ENCODE measurements at regions not wholly inside any gene's neighbourhood (a gene's known extent, or its start where the extent isn't known, plus 50 kb on each side); places are given as distances from the start of the nearest gene placed in this dataset.
"Not testable (repeated sequence)": the region's sequence is repeated elsewhere in the genome, so short reads cannot be mapped to it uniquely, and the experiment has no call there.

DNA sequence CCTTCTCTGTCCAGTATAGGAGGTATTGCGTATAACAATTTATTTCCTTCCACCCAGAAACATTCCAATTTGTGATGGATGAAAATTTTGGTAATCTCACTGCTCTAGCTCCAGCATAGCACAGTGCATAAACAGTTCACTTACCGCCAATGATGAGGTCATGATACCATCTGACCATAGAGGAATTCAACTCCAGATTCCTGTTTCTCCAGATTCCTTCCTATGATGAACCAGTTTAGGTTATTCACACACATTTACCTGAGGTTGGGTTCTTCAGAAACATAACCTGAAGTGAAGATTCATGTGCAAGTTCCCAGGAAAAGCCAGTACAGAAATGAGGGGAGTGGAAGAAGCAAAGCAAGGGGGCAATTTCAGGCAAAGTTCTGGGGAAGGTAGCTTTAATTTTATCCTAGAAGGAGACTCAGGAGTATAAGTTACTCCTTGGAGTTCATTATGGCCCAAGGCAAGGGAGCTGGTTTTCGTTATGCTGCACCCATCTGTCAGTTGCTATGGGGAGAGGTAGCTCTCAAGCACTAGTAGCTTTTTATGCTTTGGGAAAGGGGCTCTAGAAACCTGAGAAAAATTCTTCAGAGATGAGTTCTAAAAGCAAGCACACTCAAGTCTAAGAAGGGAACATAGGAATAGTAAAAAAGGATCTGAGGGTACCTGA lies 121.6 kb downstream of the CASP12 start:
- no peak for DNase-seq (ENCODE audit: low read depth)

DNA sequence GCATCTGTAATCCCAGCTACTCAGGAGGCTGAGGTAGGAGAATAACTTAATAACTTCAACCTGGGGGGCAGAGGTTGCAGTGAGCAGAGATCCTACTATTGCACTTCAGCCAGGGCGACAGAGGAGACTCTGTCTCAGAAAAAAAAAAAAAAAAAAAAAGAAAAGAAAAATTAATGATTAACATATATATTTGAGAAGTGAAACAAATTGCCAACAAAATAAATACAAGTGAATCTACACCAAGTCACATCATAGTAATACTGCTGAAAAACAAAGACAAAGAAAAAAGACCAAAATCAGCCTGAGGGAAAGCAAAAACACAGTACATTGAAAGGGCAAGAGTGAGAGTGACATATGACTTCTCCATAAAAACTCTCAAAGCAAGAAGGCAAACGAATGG lies 123.7 kb downstream of the CASP12 start:
- no peak for DNase-seq (ENCODE audit: low read depth)

DNA sequence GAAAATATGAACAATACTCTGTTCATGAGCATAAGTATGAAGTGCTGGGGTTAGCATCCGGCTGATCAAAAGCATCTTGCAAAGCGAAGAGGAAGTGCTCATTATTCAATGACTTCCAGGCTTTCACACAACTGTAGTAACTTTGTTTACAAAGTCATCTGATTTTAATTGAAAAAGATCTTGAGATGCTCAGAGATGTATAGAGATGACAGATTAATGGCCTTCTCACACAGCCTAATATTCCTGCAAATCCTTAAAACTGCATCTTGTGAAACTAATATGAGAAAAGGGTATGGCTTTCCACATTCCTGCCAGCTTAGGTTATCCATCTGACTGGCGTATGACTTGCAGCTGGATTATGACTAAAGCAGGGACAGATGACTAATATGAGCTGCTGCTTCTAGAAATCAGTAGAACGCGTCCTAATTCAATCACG lies 125.4 kb downstream of the CASP12 start:
- DNase-seq (ENCODE audit: low read depth): peak; percentile 93

DNA sequence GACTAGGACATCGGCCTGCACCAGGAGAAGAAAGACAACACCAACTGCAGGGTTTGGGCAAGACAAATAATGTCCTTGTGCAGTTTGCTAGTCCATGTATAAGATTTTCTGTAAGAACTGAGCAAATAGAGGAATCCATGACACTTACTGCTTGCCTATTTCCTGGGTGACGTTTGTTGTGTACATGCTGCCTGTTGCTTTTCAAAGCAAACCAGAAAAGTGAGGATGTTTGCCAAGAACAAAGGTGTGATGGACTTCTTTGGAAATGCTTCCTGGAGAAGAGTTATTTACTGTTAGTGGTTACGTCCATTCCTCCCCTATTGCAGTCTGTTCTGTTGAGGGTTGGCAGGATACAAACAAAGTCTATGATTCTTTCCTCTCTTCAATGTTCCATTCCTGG lies 126.5 kb downstream of the CASP12 start:
- DNase-seq (ENCODE audit: low read depth): no peak

DNA sequence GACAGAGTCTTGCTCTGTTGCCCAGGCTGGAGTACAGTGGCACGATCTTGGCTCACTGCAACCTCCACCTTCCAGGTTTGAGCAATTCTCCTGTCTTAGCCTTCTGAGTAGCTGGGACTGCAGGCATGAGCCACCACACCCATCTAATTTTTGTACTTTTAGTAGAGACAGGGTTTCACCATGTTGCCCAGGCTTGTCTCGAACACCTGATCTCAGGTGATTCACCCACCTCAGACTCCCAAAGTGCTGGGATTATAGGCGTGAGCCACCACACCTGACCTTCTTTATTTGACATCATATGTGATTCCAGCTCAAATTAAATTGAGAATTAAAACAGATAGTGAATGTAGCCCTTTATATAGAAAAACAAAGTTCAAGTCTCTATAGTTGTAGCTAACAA lies 127.2 kb downstream of the CASP12 start:
- DNase-seq (ENCODE audit: low read depth): not testable (repeated sequence)

DNA sequence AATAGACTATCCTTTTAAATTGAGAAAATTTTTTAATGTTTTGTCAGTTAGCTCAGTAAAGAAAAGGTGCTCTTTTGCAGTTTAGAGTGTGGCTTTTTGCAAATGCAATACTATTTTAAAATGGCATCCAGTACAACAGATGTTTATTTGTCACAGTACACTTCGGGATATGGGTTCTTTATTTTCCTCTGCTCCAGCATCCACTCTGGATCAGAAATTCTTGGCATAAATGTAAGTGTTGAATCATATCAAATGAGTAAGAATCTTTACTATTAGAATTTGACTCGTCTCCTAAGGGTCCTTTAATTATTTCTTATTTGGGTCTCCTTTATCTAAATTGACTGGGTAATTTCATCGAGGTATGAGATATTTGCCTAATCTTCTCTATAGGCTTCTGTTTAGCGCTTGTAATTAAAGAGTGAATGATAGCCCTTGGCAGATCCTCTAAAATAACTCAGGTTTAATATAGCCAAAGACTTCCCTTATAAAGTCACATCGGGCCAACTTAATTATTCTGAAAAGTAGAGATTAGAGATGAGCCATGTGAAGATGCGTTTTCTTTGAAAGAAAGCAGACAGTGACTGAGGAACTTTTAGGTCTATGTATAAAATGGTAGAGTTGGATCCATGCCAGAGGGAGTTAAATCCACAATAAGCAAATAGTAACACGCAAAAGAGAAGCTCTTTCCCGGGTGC lies 132.7 kb downstream of the CASP12 start:
- no peak for DNase-seq (ENCODE audit: low read depth)

DNA sequence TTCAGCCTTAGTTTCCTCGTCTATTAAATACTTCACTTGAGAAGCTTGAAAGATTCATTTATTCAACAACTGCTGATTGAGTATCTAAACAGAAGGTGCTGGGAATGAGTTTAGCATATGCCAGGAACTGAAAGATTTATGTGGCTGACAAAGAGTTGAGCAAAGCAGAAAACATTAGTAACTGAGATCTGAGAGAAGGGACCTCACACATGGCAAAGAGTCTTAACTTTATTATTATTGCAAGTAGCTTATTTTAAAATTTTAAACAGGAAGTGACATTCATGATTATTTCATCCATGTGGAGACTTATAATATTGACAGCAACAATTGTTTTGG lies 133.6 kb downstream of the CASP12 start:
- DNase-seq (ENCODE audit: low read depth): no peak

DNA sequence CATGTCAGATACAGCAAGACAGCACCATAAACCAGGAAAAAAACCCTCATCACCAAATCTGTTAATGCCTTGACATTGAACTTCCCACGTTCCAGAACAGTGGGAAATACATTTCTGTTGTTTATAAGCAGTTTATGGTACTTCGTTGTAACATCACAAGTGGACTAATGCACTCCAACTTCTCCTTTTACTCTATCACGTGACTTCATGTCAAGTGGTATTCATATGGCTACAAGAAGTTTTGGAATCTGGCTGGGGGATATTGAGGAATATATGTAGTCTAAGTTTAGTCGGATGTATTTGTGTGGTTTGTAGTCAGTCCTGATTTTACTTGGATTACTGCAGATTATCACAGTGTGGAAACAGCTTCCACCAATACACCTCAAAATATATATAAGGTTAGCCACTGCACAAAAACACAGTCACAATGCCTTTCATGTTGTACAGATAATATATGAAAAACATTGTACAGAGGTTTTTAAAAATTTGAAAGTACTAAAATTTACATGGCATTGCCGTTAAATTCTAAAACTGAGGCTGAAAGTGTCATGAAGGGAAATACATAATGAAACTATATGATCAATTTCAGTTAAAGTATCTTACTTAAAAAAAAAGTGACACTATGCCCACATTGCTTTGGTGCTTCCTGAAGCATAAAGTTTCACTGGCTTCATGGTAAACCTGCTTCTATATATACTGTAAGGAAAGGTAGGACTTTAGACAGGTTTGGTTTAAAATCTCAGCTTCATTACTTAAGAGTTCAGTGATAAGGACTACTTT lies 134.1 kb downstream of the CASP12 start:
- DNase-seq (ENCODE audit: low read depth): no peak

DNA sequence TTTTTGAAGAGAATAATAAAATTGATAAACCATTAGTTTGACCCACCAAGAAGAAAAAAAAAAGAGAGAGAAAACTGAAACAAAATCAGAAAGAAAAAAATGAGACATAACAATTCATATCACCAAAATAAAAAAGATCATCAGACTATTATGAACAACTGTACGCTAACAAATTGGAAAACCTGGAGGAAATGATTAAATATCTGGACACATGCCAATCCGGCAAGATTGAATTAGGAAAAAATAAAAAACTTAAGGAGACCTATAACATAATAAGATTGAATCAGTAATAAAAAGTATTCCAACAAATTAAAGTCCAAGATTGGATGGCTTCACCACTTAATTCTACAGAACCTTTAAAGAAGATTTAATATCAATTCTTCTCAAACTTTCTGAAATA lies 136.7 kb downstream of the CASP12 start:
- DNase-seq (ENCODE audit: low read depth): no peak

DNA sequence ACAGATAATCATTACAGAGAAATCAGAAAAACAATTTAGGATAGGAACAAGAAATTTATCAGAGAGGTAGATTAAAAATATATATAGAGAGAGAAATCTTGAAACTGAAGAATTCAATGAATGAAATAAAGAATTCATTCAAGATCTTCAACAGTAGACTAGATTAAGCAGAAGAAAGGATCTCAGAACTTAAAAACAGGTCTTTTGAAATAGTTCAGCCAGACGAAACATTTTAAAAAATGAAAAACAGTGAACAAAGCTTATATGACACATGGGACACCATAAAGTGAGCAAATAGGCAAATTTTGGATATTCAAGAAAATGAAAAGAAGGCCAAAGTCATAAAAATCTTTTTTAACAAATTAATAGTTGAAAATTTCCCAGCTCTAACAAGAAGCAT lies 138.8 kb downstream of the CASP12 start:
- no peak for DNase-seq (ENCODE audit: low read depth)

DNA sequence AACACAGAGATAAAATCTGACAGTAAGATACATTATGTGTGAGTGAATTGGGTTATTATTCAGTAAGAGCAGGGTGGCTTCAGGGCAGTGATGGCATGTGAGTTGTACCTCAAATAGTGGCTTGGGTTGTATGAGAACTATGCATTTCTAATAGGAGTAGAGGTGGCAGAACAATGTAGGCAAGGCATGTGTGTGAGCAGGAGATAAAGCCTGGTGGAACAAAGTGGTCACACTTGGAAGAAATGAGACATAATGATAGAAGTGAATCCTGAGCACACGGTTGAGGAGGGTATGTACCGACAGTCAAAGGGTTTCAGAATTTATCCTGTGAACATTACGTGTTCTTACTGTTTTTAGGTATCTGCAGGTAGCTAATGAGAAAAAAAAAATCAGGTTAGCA lies 159.3 kb downstream of the CASP12 start:
- no peak for DNase-seq (ENCODE audit: low read depth)

DNA sequence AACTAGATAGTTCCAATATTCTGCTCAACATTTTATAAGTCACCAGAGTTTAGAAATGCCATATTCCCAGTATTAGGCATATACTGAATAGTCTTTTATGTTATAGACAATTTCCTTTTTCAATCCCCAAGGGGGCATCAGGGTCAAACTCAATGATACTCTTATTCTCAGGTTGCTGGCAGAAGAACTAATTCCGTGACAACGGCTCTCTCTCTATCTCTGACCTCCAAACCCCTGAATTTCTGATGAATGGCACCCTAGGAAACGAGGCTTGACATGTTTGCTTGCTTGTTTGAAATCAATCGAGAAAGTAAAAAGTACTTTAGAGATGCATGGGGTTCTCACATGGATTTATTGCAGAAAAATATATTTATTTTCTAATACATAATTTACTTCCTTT lies 160.1 kb downstream of the CASP12 start:
- no peak for DNase-seq (ENCODE audit: low read depth)

DNA sequence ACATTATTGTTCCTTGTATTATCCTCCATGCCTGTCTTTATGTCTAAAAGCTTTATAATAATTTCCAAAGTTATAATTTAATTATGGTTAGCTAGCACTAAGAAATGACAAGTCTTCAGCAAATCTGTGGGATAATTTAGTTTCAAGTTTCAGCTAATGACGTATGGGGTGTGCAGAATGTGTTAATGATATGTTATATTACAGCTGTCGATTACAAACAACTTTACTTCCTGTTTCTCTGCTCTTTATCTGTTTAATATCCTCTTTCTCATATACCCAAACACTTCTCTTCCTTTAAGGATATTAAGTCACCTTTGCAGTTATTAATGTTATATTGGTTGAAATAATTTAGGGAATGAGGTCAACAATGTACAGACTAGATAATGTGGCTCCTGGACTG lies 161.8 kb downstream of the CASP12 start:
- no peak for DNase-seq (ENCODE audit: low read depth)

DNA sequence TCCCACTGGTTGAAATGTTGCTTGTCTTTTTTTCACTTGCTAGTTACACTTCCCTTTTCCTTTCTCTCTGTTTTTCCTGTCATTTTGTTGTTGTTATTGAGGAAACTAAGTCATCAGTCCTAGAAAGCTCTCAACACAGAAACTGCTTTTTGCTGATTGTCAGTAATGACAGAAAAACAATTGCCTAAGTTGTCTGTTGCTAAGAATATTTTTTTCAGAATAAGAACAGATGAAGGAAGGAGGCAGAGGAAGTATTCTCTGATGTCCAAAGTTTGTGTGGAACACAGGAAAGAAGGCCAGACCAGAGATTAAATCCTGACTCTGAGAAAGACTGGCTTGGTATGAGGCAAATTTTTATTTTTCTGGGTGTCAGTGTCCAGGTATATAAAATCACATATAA lies 163.3 kb downstream of the CASP12 start:
- no peak for DNase-seq (ENCODE audit: low read depth)

DNA sequence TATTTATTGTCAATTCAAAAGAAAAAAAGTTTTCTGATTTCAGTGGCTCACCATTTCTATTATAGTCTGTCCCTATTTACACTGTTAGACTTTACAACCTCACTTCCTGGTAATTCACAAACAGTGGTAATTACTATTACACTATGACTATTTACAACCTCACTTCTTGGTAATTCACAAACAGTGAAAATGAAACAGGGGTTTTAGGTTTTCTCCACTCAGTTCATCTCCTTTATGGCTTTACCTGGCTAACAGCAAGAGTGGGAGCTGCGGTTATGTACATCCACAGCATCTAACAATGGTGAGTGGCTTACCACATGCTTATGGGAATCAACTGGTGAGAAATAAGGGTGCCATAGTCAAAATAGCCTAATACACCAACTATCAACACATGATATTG lies 166.4 kb downstream of the CASP12 start:
- DNase-seq (ENCODE audit: low read depth): no peak

DNA sequence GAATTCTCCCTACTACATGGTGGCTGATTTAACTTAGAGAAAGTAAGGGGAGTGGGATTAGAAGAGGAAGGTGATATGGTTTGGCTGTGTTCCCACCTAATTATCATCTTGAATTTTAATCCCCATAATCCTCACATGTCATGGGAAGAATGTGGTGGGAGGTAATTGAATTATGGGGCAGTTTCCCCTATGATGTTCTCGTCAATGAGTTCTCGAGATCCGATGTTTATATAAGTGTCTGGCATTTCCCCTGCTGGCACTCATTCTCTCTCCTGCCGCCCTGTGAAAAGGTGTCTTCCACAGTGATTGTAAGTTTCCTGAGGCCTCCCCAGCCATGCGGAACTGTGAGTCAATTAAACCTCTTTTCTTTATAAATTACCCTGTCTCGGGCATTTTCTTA lies 169.3 kb downstream of the CASP12 start:
- no peak for DNase-seq (ENCODE audit: low read depth)

DNA sequence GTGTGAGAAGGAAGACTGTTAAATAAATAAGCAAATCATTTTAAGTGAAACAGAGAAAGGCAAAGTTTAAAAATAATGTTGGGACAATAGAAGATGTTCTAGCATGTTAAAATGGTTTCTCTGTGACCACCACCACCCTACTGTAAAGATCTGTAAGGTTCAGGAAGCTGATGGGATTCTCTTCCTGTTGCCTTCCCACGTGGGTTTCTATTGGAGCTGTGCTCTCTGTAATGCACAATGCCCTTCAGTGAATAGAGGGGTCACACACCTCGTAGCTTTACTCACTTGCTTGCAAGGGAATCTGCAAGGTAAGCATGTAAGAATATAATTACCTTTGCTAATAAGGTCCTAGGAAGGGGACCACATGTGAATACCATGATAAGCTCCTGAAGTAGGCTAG lies 170.5 kb downstream of the CASP12 start:
- no peak for DNase-seq (ENCODE audit: low read depth)

DNA sequence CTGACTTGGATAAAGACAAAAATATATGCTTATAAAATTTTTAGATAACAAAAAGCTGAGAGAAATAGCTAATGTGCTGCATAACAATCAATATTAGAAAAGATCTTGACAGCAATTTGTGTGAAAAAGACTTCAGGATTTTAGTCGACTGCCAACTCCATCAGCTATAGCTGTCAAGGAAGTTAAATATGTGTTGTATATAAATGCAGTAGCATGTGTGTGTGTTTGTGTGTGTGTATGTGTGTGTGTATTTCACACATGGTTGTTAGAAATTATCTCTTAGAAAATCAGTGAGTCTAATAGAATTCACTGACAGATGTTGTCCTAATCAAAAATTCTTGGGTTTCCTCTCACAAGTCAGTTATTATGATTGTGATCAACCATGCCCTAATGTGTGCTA lies 171.2 kb downstream of the CASP12 start:
- no peak for DNase-seq (ENCODE audit: low read depth)

DNA sequence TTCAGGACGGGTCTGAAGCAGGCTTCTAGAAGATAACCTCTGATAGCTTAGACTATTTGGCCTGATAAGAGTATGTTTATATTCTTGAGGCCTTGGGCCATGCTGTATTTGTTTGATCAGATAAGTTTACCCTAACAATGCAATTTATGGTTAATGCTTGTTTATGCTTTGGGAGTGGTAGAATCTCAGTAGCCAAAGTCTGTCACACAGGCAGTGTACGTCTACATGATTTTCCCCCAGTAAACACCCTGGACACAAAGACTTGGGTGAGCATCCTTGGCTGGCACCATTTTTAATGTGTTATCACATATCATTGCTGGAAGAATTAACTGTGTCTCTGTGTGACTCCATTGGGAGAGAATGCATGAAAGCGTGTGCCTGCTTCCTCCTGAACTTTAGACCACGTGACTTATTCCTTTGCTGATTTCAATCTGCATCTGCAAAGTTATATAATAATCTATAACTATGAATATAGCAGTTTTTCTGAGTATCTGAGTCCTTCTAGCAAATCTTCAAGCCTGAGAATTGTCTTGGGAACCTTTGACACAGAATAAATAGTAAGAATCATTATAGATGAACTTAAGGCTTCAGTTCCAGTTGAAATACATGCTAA lies 172.4 kb downstream of the CASP12 start:
- DNase-seq (ENCODE audit: low read depth): no peak

DNA sequence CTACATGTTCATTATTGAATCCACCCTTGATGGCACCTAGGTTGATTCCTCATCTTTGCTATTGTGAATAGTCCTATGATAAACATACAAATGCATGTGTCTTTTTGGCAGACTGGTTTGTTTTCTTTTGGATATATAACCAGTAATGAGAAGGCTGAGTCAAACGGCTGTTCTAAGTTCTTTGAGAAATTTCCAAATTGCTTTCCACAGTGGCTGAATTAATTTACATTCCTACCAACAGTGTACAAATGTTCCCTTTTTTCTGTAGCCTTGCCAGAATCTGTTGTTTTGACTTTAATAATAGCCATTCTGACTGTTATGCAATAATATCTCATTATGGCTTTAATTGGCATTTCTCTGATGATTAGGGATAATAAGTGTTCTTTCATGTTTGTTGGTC lies 184.9 kb downstream of the CASP12 start:
- no peak for DNase-seq (ENCODE audit: low read depth)

DNA sequence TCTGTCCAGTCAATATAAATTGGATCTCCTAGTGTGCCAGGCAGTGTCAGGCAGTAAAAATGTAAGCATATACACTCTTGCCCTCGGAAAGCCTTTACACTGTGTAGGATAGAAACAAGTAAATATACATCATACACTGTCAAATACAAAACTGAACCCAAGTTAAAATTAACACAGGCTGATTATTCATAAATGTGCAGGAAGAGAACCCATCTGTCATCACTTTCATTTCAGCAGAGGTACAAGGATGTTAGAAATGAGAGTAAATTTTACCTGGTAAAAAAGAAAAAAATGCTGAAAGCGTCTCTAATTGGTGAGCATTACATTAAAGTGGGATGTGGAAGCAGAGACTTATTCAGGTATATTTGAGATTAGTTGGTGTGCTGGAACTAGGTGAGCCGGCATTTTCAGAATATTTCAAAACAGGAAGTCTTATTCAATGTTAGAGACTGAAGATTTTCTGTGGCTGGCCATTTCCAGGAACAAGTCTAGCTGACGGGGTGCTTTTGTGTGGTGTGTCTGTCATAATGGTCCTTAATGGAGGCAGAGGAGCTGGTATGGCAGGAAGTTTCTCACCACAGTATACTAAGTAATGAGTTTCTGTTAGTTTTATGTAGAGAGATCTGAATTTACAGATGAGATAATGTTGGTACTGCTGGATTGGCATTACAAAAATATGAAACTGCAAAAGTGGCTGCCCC lies 192.6 kb downstream of the CASP12 start:
- no peak for DNase-seq (ENCODE audit: low read depth)

DNA sequence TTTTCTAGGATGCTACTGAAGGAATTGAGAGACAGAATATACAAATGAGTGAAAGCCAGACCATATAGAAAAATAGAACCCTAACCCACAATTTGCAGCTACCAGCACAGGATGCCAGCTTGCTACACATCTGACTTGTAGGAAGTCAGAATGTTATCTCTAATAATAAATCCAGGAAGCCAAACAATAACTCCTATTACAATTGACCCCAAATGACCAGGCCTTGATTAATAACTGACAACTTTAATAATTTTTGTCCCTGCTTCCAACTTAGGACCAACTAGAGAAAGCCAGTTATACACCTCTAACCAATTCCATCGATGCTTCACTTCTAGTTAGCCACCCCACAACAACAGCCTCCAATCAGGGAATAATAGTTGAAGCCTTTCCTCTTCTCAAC lies 193.4 kb downstream of the CASP12 start:
- no peak for DNase-seq (ENCODE audit: low read depth)

Measured in non-pigmented ciliary epithelial cell (primary cell).